Transverse colon (tissue), 3 donors: ENCODE measurements at regions not wholly inside any gene's neighbourhood (a gene's known extent, or its start where the extent isn't known, plus 50 kb on each side); places are given as distances from the start of the nearest gene placed in this dataset.

Source experiments
- CTCF ChIP-seq, 5 experiments: fragments of 200-600 bp in 3 of 5; fragments of 450-650 bp in 2 of 5; sonication (generic) in 3 of 5; IDR thresholded peaks; 1 replicate in 2 of 5; 2 replicates in 3 of 5; pipeline ENCODE4 v1.5.1; 2016 to 2017; ENCODE audit warnings: antibody characterized with exemption in 5 of 5, inconsistent platforms in 3 of 5, mild to moderate bottlenecking in 2 of 5, moderate library complexity in 1 of 5
- EP300 ChIP-seq: sonication (generic); formaldehyde crosslinking; IDR thresholded peaks from one replicate; pipeline ENCODE4 v1.6.1; 2017; ENCODE audit warnings: antibody characterized with exemption, low read depth
- POLR2A ChIP-seq: fragments of 450-650 bp; IDR thresholded peaks from one replicate; pipeline ENCODE4 v1.6.1; 2016; ENCODE audit warnings: antibody characterized with exemption, mild to moderate bottlenecking, moderate library complexity

DNA sequence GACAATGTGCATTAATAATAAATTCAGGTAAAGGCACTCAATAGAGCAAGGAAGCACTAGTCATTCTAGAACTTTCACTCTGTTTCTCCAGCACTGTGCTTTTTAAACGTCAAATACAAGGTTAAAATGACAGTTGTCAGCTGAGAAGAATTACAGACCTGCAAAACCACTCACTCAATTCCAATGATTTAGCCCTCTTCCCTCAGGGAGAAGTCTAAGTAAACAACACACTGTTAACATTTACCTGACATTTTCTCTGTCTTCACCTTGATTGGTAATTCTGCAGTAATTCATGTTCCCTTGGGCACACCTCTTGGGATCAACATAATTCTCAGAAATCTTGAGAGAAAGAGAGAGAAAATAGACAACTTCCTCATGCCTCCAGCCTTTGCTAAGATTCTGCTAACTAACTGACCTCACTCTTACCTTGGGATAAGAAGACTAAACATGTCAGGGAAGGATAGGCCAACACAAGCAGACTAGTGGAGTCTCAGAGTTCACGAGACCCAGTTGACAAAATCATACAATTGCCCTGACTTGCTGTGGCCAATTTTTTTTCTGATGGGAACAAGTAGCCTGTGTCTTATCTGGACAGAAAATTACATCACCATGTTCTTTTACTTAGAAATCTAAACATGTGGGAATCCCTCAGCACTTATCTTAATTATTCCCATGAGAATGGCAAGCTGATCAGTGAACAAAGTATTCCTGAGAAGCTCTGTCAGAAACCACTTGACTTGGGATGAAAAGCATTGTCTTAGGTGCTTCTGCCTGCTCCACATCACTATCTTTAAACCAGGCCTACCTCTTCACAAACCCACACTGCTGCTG is 516.8 kb upstream of the FAT3 start:
- no peak for TF ChIP-seq CTCF (IDR thresholded peaks at IDR 0.05)
- no peak for TF ChIP-seq EP300
- TF ChIP-seq POLR2A = no peak
